Omental fat pad (tissue), 3 donors: ENCODE measurements at regions not wholly inside any gene's neighbourhood (a gene's known extent, or its start where the extent isn't known, plus 50 kb on each side); places are given as distances from the start of the nearest gene placed in this dataset.

Experiments used
- ATAC-seq: fragments of 150-250 bp; one replicate; pipeline ENCODE4 v1.9.1; 2016; ENCODE audit warnings: mild to moderate bottlenecking, moderate library complexity; ENCODE audit not compliant: low FRiP score
- DNase-seq: peaks from one replicate; pipeline ENCODE4 v3.0.0-alpha.2; 2019; ENCODE audit warnings: low spot score
- TF ChIP-seq, protein P1 (sequence below), 3 donors: fragments of 450-650 bp; IDR thresholded peaks; one replicate each; pipeline ENCODE4 v1.5.1; 2016 to 2017; ENCODE audit warnings: antibody characterized with exemption in 3 of 3, mild to moderate bottlenecking in 3 of 3, moderate library complexity in 2 of 3

DNA sequence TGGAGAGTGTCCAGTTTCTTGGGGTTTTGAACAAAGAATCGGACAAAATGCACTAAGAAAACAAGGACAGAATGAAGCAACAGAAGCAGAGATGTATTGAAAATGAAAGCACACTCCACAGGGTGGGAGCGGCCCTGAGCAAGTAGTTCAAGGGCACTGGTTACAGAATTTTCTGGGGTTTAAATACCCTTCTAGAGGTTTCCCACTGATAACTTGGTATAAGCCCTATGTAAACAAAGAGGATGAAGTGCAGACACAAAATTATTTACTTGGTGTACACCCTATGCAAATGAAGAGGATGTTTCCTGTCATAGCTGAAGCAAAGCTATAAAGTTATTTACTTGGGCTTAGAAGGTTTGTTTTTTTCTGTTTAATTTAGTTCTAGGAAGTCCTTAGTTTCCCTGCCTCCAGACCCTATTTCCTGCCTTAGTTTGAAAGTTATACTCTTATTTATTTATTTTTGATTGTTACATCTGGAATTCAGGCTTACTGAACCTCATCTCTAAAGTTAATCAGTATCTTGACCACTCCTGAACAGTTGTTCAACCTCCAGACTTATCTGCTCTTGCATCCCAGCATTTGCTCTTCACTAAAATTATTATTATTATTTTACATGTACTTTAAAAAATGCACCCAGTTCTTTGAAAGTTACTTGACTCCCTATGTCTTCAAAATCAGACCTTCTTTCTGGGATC lies 193.5 kb downstream of the SPP2 start:
- DNase-seq (no peak), ATAC-seq (no peak)
- TF ChIP-seq, protein P1, sequence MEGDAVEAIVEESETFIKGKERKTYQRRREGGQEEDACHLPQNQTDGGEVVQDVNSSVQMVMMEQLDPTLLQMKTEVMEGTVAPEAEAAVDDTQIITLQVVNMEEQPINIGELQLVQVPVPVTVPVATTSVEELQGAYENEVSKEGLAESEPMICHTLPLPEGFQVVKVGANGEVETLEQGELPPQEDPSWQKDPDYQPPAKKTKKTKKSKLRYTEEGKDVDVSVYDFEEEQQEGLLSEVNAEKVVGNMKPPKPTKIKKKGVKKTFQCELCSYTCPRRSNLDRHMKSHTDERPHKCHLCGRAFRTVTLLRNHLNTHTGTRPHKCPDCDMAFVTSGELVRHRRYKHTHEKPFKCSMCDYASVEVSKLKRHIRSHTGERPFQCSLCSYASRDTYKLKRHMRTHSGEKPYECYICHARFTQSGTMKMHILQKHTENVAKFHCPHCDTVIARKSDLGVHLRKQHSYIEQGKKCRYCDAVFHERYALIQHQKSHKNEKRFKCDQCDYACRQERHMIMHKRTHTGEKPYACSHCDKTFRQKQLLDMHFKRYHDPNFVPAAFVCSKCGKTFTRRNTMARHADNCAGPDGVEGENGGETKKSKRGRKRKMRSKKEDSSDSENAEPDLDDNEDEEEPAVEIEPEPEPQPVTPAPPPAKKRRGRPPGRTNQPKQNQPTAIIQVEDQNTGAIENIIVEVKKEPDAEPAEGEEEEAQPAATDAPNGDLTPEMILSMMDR (IDR thresholded peaks at IDR 0.05): no peak

DNA sequence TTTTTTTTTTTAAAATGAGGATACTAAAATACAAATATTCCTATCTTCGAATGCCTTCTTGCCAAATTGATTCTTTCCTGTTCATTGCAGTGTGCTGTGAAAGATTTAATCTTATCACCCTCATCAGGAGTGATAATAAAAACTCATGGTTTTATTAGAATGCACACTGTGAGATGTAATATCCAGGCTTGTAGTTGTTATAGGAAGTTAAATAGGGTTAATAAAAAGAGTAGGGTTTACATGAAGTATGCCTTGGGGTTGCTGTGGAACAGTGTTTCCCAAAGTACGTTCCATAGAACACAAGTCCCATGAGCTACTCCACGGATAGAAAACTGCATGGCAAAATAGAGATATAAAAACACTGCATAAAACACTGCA lies 191.9 kb downstream of the SPP2 start:
- ATAC-seq (no peak), DNase-seq (no peak)
- TF ChIP-seq, protein P1 (IDR thresholded peaks at IDR 0.05): no peak

DNA sequence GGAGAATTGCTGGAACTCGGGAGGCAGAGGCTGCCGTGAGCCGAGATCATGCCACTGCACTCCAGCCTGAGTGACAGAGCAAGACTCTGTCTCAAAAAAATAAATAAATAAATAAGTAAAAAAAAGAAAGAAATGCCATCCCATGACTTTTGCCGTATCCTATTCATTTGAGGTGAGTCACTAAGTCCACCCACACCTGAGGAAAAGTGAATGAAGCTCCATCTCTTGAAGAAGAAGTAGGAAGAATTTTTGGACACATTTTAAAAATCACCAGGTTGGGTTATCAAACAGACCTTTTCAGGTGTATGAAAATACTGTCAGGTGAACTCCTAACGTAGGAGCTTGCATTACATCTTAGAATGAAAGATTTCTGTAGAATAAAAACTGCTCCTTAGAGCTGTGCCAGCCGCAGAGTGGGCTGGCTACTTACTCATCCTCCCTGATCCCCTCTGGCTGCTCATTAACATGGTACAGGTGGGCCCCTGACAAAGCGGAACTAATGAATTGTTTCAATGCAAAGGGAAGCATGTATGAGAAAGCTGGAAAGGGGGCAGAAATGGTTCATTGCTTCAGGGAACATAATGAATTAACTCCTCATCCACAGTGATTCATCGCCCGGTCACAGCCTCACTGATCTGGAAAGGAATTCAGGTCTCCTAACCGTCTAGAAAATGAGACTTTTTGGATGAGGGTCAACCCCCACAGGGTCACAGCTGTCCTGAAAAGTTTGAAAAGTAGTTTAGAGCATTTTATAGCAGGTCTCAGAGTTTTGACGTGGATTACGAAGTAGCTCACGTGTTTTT lies 191.4 kb downstream of the SPP2 start:
- no peak for ATAC-seq
- DNase-seq: no peak
- TF ChIP-seq, protein P1 (IDR thresholded peaks at IDR 0.05): no peak

DNA sequence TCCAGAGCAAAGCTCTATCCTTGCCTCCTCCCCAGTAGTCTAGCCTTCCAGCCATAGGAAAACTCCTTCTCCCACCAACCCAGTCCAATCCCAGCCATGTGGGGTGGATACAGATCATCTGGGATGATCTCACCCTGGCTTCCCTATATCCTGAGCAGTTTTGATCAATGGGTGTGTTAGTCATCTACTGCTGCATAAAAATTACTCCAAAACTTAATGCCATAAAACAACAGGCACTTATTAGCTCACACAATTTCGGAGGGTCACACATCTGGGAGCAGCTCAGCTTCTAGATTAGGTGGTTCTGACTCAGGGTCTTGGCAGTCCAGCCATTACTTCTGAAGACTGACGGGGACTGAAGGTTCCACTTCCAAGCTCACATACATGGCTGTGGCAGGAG lies 190.4 kb downstream of the SPP2 start:
- ATAC-seq: no peak
- TF ChIP-seq, protein P1 (IDR thresholded peaks at IDR 0.05): no peak
- no peak for DNase-seq

DNA sequence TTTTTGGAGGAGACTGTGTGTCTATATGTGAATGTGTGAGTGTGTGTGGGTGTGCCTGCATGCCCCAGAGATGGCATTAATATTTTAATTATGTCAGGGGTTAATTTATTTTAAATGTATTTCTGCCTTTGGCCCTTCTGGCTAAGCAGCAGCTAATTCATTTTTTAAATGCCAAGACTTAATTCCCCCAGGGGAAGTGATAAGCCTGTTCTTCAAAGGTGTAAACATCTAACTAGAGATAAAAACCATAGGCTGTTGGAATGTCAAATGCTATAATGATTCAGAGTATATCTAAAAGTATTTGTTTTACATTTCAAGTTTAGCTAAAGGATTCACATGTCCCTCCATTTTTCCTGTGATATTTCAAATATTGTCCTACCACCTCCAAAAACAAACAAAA lies 184.7 kb downstream of the SPP2 start:
- no peak for ATAC-seq
- TF ChIP-seq, protein P1 (IDR thresholded peaks at IDR 0.05): no peak
- no peak for DNase-seq

DNA sequence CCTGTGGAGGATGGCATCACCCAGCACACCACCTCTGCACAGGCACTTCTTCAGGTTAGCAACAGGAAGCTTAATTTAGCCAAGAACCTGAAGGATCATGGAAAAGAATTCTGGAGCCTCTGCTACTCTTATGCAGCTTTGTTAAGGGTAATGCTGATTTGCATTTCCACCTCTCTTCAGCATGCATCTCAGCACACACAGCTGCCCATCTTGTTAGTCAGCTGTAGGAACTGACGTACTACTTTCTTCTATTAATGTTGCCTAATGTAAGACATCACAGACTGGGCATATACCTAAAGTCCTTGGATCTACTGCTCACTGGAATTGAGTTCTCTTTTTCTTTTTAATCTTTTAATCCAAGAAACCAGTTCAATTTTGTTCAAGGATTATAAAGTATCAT lies 181.0 kb downstream of the SPP2 start:
- TF ChIP-seq, protein P1 (IDR thresholded peaks at IDR 0.05): no peak
- ATAC-seq: no peak
- DNase-seq: no peak

DNA sequence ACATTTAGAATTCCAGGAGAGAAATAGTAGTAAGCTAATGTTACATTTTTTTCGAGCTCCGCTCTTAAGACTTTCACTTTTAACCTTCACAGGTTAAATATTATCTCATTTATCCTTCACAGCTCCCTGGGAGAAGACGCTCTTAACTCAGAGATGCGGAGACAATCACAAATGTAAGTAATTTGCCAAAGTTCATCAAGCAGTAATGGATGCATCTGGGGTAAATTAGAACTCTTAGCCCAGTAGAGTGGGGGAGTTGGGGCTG lies 168.5 kb downstream of the SPP2 start:
- TF ChIP-seq, protein P1 (IDR thresholded peaks at IDR 0.05): no peak

More for the DNA sequence above, 168.5 kb downstream of the SPP2 start:
- no peak for ATAC-seq
- DNase-seq: no peak
